GM13977 (cell line): ENCODE measurements at regions not wholly inside any gene's neighbourhood (a gene's known extent, or its start where the extent isn't known, plus 50 kb on each side); places are given as distances from the start of the nearest gene placed in this dataset.

Experiments
- DNase-seq: peaks from one replicate; pipeline ENCODE4 v3.0.0; 2012; ENCODE audit warnings: low spot score
- CTCF ChIP-seq: IDR thresholded peaks from 2 replicates; pipeline ENCODE4 v1.5.1; 2012; ENCODE audit warnings: mild to moderate bottlenecking, control low read depth; ENCODE audit not compliant: insufficient read depth; ENCODE audit errors: extremely low read depth, missing control alignments
- in situ Hi-C: fragments of 300-500 bp; cut with MboI; formaldehyde crosslinking; loops from one replicate; pipeline ENCODE4 v1.12.0; 2022; ENCODE audit warnings: low sequenced_read_pairs, low pct_unique_long_range_greater_than_20kb, mixed read lengths, inconsistent platforms; ENCODE audit not compliant: unreplicated experiment

- no peak for DNase-seq
- in situ Hi-C loops, result no loop called here
- TF ChIP-seq CTCF, result no peak
These were observed 1086.7 kb downstream of the EFNB2 start for GRCh38 chr13:105448811-105449210.

- no peak for TF ChIP-seq CTCF
- no peak for DNase-seq
- in situ Hi-C loops, result no loop called here
These were observed 1089.3 kb downstream of the EFNB2 start for GRCh38 chr13:105446197-105446596.

GRCh38 chr13:105445796-105446195 lies 1089.7 kb downstream of the EFNB2 start:
- in situ Hi-C loops, result no loop called here
- TF ChIP-seq CTCF, result no peak
- DNase-seq, result no peak

GRCh38 chr13:105442949-105443699 lies 1092.3 kb downstream of the EFNB2 start:
- DNase-seq, result no peak
- no peak for TF ChIP-seq CTCF
- in situ Hi-C loops, result no loop called here

- no peak for TF ChIP-seq CTCF
- in situ Hi-C loops, result no loop called here
- DNase-seq, result no peak
These were observed 1093.4 kb downstream of the EFNB2 start for GRCh38 chr13:105442040-105442439.

GRCh38 chr13:105441051-105441750 lies 1094.3 kb downstream of the EFNB2 start:
- no peak for TF ChIP-seq CTCF
- in situ Hi-C loops, result no loop called here

More at GRCh38 chr13:105441051-105441750, 1094.3 kb downstream of the EFNB2 start:
- DNase-seq, result no peak
